DND-41 (cell line): ENCODE measurements at regions not wholly inside any gene's neighbourhood (a gene's known extent, or its start where the extent isn't known, plus 50 kb on each side); places are given as distances from the start of the nearest gene placed in this dataset.
"Not testable (repeated sequence)": the region's sequence is repeated elsewhere in the genome, so short reads cannot be mapped to it uniquely, and the experiment has no call there.

Experiments used
- ATAC-seq: fragments of 200-7000 bp; cut with Tn5 transposase; 3 replicates; pipeline ENCODE4 v1.9.1; 2021; ENCODE audit warnings: low read depth; ENCODE audit not compliant: insufficient read depth
- DNase-seq: peaks from one replicate; pipeline ENCODE4 v3.0.0-alpha.2; 2020
- H2AFZ ChIP-seq: 2 replicates; pipeline ENCODE4 v1.6.0; 2012; ENCODE audit warnings: low read depth, low read length
- H3K27ac ChIP-seq: 2 replicates; pipeline ENCODE4 v1.5.1; 2012; ENCODE audit warnings: low read length, inconsistent platforms
- H3K27me3 ChIP-seq: fragments of 200-600 bp; sonication (generic); 2 replicates; pipeline ENCODE4 v1.6.0; 2012; ENCODE audit warnings: low read length, mild to moderate bottlenecking, inconsistent platforms; ENCODE audit not compliant: insufficient read depth, poor library complexity
- H3K36me3 ChIP-seq: 2 replicates; pipeline ENCODE4 v1.5.1; 2012; ENCODE audit warnings: low read length, inconsistent platforms; ENCODE audit not compliant: insufficient read depth
- H3K4me1 ChIP-seq: 2 replicates; pipeline ENCODE4 v1.5.1; 2012; ENCODE audit warnings: mild to moderate bottlenecking, low read length; ENCODE audit not compliant: insufficient read depth
- H3K4me2 ChIP-seq: 2 replicates; pipeline ENCODE4 v1.6.0; 2012; ENCODE audit warnings: mild to moderate bottlenecking, moderate library complexity, low read length, inconsistent platforms; ENCODE audit not compliant: insufficient read depth
- H3K4me3 ChIP-seq, 2 experiments: fragments of 200-600 bp in 1 of 2; shearing (Covaris generic) in 1 of 2; 2 replicates each; pipeline ENCODE4 v1.5.1; 2012 to 2016; ENCODE audit warnings: inconsistent platforms in 2 of 2, low read length in 2 of 2, mild to moderate bottlenecking in 2 of 2, low read depth in 1 of 2, moderate library complexity in 1 of 2
- H3K79me2 ChIP-seq: 2 replicates; pipeline ENCODE4 v1.6.0; 2012; ENCODE audit warnings: low read length, inconsistent platforms; ENCODE audit not compliant: insufficient read depth
- H3K9ac ChIP-seq: 2 replicates; pipeline ENCODE4 v1.6.0; 2012; ENCODE audit warnings: low read depth, mild to moderate bottlenecking, inconsistent platforms, low read length, moderate library complexity
- H3K9me3 ChIP-seq: 2 replicates; pipeline ENCODE4 v1.5.1; 2012; ENCODE audit warnings: low read length, moderate library complexity, mild to moderate bottlenecking, inconsistent platforms; ENCODE audit not compliant: insufficient read depth, severe bottlenecking
- H4K20me1 ChIP-seq: 2 replicates; pipeline ENCODE4 v1.6.0; 2012; ENCODE audit warnings: low read length; ENCODE audit not compliant: insufficient read depth
- EZH2 ChIP-seq: IDR thresholded peaks from 3 replicates; pipeline ENCODE4 v1.6.1; 2012; ENCODE audit warnings: borderline replicate concordance, low read depth, mild to moderate bottlenecking, moderate library complexity, low read length, inconsistent platforms; ENCODE audit not compliant: severe bottlenecking
- TF ChIP-seq, protein P1 (sequence below): IDR thresholded peaks from 2 replicates; pipeline ENCODE4 v1.5.1; 2012; ENCODE audit warnings: borderline replicate concordance, low read length, moderate library complexity, mild to moderate bottlenecking; ENCODE audit not compliant: poor library complexity, severe bottlenecking; ENCODE audit errors: extremely low read depth

DNA sequence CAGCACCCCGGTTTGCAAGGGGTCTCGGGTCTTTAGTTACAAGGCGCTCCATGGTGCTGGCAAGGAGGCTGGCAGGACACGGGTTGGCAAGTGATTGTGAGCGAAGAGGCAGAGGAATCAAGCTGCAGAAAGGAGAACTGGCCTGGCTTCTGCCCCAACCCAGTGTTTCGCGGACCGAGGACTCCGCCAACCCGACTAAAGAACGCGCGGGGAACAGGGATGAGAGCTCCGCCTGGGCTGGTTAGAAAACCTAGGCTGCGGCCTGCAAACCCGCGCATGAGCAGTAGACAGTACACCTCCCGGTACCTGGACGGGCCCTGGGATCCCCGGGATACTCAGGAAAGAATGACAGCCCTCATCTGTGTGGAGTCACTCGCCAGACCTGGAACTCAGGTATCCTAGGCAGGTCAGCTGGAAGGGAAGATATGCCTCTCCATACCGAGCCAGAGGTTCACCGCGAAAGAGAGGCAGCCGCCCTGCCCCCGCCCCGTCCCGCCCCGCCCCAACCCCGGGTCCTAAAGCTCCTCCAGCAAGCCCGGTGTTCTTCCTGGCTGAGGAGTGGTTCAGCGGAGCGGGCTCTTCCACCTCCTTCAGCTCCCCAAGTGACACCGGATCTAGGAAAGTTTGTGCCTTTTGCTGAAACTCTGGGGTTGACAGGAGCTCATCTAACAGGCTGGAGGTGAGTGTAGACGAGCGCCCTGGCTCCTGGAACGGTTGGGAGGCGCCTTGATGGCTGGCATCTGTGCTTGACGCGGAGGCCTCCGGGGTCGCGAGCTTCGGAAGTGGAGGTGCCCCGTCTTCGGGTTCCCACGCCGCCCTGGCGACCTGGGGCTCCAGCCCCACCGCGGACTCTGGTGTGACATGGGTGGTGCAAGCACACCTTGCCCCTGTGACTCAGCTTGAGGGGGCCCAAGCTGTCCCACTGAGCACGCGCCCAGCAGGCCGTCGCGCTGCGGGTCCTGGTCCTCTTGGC, 1847.3 kb upstream of the DEFB115 start:
- TF ChIP-seq, protein P1, sequence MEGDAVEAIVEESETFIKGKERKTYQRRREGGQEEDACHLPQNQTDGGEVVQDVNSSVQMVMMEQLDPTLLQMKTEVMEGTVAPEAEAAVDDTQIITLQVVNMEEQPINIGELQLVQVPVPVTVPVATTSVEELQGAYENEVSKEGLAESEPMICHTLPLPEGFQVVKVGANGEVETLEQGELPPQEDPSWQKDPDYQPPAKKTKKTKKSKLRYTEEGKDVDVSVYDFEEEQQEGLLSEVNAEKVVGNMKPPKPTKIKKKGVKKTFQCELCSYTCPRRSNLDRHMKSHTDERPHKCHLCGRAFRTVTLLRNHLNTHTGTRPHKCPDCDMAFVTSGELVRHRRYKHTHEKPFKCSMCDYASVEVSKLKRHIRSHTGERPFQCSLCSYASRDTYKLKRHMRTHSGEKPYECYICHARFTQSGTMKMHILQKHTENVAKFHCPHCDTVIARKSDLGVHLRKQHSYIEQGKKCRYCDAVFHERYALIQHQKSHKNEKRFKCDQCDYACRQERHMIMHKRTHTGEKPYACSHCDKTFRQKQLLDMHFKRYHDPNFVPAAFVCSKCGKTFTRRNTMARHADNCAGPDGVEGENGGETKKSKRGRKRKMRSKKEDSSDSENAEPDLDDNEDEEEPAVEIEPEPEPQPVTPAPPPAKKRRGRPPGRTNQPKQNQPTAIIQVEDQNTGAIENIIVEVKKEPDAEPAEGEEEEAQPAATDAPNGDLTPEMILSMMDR, result no peak
- DNase-seq (no peak), ATAC-seq (no peak)
- H3K9me3 ChIP-seq, result peaks cover 26% of the 10 kb centered on the region
- no peaks in the 10 kb centered on the region for H3K27me3 ChIP-seq
- H4K20me1 ChIP-seq, result no peaks in the 10 kb centered on the region
- H3K4me3 ChIP-seq, result no peak overlapping the region
- no peaks in the 10 kb centered on the region for H3K36me3 ChIP-seq
- H3K79me2 ChIP-seq, result no peaks in the 10 kb centered on the region
- no peak overlapping the region for H3K27ac ChIP-seq
- no peak overlapping the region for H3K4me2 ChIP-seq
- no peak overlapping the region for H2AFZ ChIP-seq
- no peak overlapping the region for H3K9ac ChIP-seq
- no peaks in the 10 kb centered on the region for H3K4me1 ChIP-seq

DNA sequence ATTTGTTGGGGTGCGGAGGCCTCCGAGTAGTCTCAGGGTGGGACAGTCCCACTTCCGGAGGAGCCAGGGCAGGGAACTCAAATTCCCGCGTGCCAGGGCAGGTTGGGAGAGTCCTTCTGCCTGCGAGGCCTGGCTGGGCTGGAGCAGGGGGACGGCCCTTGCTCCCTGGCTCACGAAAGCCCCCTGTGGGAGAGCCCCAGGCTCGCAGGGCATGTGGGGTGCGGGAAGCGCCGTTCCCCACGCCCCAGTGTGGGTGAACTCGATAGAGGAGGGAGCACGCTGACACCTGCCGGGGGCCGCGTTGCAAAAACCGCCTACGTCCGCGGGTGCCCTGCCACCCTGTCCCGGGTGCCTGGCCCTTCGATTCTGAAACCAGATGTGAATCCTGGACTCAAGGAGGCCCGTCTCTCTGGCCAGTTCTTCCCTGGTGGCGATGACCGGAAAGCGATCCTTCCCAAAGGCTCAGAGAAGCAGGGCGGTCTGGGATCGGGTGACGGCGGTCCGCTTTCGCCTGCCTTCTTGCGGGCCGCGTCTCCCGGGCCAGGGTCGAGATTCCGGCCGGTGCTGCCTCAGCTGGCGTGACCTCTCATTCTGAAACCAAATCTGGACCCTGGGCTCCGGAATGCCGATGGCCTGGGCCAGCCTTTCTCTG, 1846.5 kb upstream of the DEFB115 start:
- Histone ChIP-seq H3K27me3 (no peaks in the 10 kb centered on the region), H3K9ac (no peak overlapping the region), H3K9me3 (peaks cover 26% of the 10 kb centered on the region), H3K79me2 (no peaks in the 10 kb centered on the region), H3K27ac (no peak overlapping the region), H2AFZ (no peak overlapping the region), H3K36me3 (no peaks in the 10 kb centered on the region), H3K4me2 (no peak overlapping the region), H4K20me1 (no peaks in the 10 kb centered on the region), H3K4me1 (no peaks in the 10 kb centered on the region), H3K4me3 (no peak overlapping the region)
- DNase-seq, result no peak
- no peak for ATAC-seq
- no peak for TF ChIP-seq EZH2
- TF ChIP-seq, protein P1, result no peak

DNA sequence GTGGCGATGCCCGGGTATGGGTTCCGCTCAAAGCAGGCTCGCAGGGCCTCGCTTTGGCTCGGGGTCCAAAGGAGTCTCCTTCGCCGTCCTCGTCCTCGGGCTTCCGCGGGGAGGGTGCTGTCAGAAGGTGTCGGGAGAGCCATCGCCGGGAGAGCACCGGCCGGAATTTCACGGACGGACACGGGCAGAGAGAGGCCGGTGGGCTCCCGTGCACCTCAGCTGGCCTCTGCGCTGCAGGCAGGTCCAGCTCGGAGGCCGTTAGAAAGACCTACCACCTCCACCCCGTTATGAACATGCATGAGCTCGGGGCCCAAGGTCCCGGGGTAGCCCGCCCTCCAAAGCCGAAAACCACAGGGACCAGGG, 1846.0 kb upstream of the DEFB115 start:
- not testable (repeated sequence) for H3K4me1 ChIP-seq, H4K20me1 ChIP-seq, DNase-seq, H3K79me2 ChIP-seq, H3K4me2 ChIP-seq, H3K27ac ChIP-seq, H2AFZ ChIP-seq, ATAC-seq, H3K4me3 ChIP-seq, H3K9ac ChIP-seq, H3K36me3 ChIP-seq, H3K27me3 ChIP-seq
- peaks cover 26% of the 10 kb centered on the region for H3K9me3 ChIP-seq

GRCh38 chr20:29419378-29419777, 1838.1 kb upstream of the DEFB115 start:
- H3K9me3 ChIP-seq, result no peaks in the 10 kb centered on the region
- no peak for ATAC-seq

More at GRCh38 chr20:29419378-29419777, 1838.1 kb upstream of the DEFB115 start:
- Histone ChIP-seq H3K27ac (no peak overlapping the region), H3K9ac (no peak overlapping the region), H3K4me3 (no peak overlapping the region), H3K4me2 (no peak overlapping the region), H3K4me1 (no peaks in the 10 kb centered on the region), H3K79me2 (no peaks in the 10 kb centered on the region), H2AFZ (no peak overlapping the region), H4K20me1 (no peaks in the 10 kb centered on the region), H3K27me3 (no peaks in the 10 kb centered on the region), H3K36me3 (no peaks in the 10 kb centered on the region)
- TF ChIP-seq EZH2, result no peak
- TF ChIP-seq, protein P1, result no peak
- DNase-seq, result no peak
